ENCODE measurements at regions not wholly inside any gene's neighbourhood (a gene's known extent, or its start where the extent isn't known, plus 50 kb on each side); places are given as distances from the start of the nearest gene placed in this dataset.

GRCh38 chr6:119960036-119960435, 610.5 kb upstream of the MAN1A1 start:
- no peak for TF ChIP-seq CTCF (IDR thresholded peaks at IDR 0.05 in 8 of 11, conservative IDR thresholded peaks at IDR 0.05 in 3 of 11)
- TF ChIP-seq POLR2A (IDR thresholded peaks at IDR 0.05) = no peak
- no peak for TF ChIP-seq POLR2AphosphoS5 (IDR thresholded peaks at IDR 0.05)

Measured in spleen (tissue), 7 donors.